Activated B cell treated with CpG ODN at 0.5 μM for 24 hours (primary cell): ENCODE measurements at regions not wholly inside any gene's neighbourhood (a gene's known extent, or its start where the extent isn't known, plus 50 kb on each side); places are given as distances from the start of the nearest gene placed in this dataset.

ENCODE experiments used
- ATAC-seq: fragments of 200-7000 bp; cut with Tn5 transposase; one replicate; pipeline ENCODE4 v1.10.0; 2021; ENCODE audit warnings: low read depth, mild to moderate bottlenecking, moderate library complexity
- CTCF ChIA-PET: fragments of 350-600 bp; sonication (Branson Sonifier 250); formaldehyde crosslinking; loops from one replicate; lab custom pipeline; 2021; ENCODE audit warnings: antibody characterized with exemption; lab: Charles Lee
- POLR2A ChIA-PET: fragments of 350-600 bp; sonication (Branson Sonifier 250); formaldehyde crosslinking; loops from one replicate; lab custom pipeline; 2021; ENCODE audit warnings: antibody characterized with exemption; lab: Charles Lee
- DNase-seq: peaks from one replicate; pipeline ENCODE4 v3.0.0; 2022
- H3K27ac Mint-ChIP-seq: one replicate; pipeline ENCODE4 v1.8.0; 2020; ENCODE audit warnings: mixed read lengths
- H3K27me3 Mint-ChIP-seq: one replicate; pipeline ENCODE4 v1.8.0; 2021; ENCODE audit warnings: mixed read lengths
- H3K36me3 Mint-ChIP-seq: one replicate; pipeline ENCODE4 v1.8.0; 2021; ENCODE audit warnings: low read depth, mixed read lengths
- H3K4me1 Mint-ChIP-seq: one replicate; pipeline ENCODE4 v1.8.0; 2021; ENCODE audit warnings: mixed read lengths
- H3K4me3 Mint-ChIP-seq: one replicate; pipeline ENCODE4 v1.8.0; 2020; ENCODE audit warnings: mild to moderate bottlenecking, mixed read lengths
- H3K9me3 Mint-ChIP-seq: one replicate; pipeline ENCODE4 v1.8.0; 2020; ENCODE audit warnings: mixed read lengths
- intact Hi-C: fragments of 100-400 bp; cut with micrococcal nuclease; formaldehyde crosslinking; loops from one replicate; pipeline ENCODE4 v1.15.1; 2024
- TF ChIP-seq, protein P1 (sequence below): fragments of 200-600 bp; IDR thresholded peaks from one replicate; pipeline ENCODE4 v1.8.0; 2022; ENCODE audit warnings: antibody characterized with exemption, mild to moderate bottlenecking

DNA sequence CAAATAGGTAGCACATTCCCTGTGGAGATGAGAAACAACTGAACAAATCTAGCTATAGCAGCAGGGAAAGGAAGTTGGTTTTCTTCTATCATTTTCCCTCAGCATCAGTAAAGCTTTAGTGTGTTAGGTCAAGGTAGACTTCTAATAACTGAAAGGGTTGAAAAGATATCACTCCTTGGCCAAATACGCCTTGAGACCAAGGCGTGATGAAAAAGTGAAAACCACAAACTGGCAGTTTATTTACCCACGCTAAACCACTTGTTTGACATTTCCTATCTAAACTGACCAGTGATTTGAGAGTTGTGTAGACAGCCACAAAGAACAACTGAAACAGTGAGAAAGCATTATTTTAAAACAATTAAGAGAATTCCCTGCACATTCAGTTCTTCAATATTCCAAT lies 99.6 kb upstream of the SOX5 start:
- ATAC-seq (no peak), DNase-seq (no peak)
- Mint-ChIP-seq H3K36me3 (no peaks in the 10 kb centered on the region), H3K4me1 (peaks cover 4% of the 10 kb centered on the region), H3K9me3 (peaks cover 3% of the 10 kb centered on the region), H3K4me3 (no peak overlapping the region), H3K27ac (no peak overlapping the region), H3K27me3 (no peaks in the 10 kb centered on the region)
- CTCF ChIA-PET = no interaction called here
- intact Hi-C loops = no loop called here
- TF ChIP-seq, protein P1, sequence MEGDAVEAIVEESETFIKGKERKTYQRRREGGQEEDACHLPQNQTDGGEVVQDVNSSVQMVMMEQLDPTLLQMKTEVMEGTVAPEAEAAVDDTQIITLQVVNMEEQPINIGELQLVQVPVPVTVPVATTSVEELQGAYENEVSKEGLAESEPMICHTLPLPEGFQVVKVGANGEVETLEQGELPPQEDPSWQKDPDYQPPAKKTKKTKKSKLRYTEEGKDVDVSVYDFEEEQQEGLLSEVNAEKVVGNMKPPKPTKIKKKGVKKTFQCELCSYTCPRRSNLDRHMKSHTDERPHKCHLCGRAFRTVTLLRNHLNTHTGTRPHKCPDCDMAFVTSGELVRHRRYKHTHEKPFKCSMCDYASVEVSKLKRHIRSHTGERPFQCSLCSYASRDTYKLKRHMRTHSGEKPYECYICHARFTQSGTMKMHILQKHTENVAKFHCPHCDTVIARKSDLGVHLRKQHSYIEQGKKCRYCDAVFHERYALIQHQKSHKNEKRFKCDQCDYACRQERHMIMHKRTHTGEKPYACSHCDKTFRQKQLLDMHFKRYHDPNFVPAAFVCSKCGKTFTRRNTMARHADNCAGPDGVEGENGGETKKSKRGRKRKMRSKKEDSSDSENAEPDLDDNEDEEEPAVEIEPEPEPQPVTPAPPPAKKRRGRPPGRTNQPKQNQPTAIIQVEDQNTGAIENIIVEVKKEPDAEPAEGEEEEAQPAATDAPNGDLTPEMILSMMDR = no peak
- POLR2A ChIA-PET = no interaction called here

DNA sequence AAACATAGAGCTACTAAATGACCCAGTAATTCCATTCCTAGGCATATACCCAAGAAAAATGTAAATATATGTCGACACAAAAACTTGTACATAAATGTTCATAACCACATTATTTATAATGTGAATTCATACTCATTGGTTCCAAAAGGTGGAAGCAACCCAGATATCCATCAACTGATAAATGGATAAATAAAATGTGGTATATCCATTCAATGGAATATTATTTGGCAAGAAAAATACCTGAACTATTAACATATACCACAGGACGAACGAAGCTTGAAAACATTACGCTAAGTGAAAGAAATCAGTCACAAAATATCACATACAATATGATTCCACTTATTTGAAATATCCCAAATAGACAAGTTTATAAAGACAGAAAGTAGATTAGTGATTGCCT lies 99.0 kb upstream of the SOX5 start:
- Mint-ChIP-seq H3K27me3 (no peaks in the 10 kb centered on the region), H3K4me1 (peaks cover 4% of the 10 kb centered on the region), H3K4me3 (no peak overlapping the region), H3K27ac (no peak overlapping the region), H3K36me3 (no peaks in the 10 kb centered on the region), H3K9me3 (peaks cover 3% of the 10 kb centered on the region)
- DNase-seq (no peak), ATAC-seq (no peak)
- TF ChIP-seq, protein P1 = no peak
- CTCF ChIA-PET = no interaction called here
- POLR2A ChIA-PET = no interaction called here
- intact Hi-C loops = no loop called here

DNA sequence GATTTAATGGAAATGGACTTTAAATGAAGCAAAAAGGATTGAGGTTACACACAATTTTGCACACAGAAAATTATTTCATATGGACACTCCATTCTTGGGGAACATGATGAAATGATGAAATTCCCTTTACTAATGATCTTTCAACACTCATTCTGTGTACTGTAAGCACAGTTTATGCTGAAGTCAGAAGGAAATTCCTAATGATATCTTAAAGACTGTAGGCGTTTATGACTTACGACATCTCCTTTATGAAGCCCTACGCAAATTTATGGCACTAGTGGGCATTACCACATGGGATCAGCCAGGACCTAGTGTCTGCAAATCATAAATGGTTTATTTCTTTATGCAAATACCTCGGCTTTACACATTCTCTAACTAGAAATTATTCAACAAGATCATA lies 97.9 kb upstream of the SOX5 start:
- no peaks in the 10 kb centered on the region for H3K27me3 Mint-ChIP-seq
- ChIA-PET POLR2A (no interaction called here), CTCF (no interaction called here)
- no peak for DNase-seq
- TF ChIP-seq, protein P1 = no peak
- peaks cover 4% of the 10 kb centered on the region for H3K4me1 Mint-ChIP-seq
- intact Hi-C loops = no loop called here
- no peak overlapping the region for H3K4me3 Mint-ChIP-seq
- no peak overlapping the region for H3K27ac Mint-ChIP-seq
- no peaks in the 10 kb centered on the region for H3K36me3 Mint-ChIP-seq
- H3K9me3 Mint-ChIP-seq = peaks cover 3% of the 10 kb centered on the region
- ATAC-seq = no peak

DNA sequence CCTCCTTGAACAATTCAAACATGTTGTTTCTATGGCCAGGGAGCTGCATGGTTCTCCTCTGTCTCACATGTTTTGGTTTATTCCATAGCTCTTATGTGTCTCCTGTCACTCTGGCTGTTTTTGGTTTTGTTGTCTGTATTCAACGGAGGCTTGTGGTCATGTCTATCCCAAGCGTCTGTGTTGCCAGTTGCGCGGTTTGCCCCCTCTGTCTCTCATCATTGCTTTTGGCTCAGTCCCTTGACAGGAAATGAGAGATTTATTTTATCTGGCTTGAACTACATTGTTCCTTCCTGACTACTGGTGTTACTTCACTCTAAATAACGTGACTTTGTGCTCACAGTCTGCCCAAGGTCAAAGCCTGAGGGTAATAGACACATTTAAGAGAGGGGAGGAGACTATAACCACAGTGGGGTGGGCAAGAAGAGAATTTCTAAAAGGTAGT lies 96.4 kb upstream of the SOX5 start:
- TF ChIP-seq, protein P1 = no peak
- Mint-ChIP-seq H3K27ac (no peak overlapping the region), H3K4me3 (peak overlapping the region; percentile 1), H3K4me1 (peaks cover 4% of the 10 kb centered on the region), H3K36me3 (no peaks in the 10 kb centered on the region), H3K9me3 (peaks cover 3% of the 10 kb centered on the region), H3K27me3 (no peaks in the 10 kb centered on the region)
- DNase-seq = no peak
- ChIA-PET CTCF (no interaction called here), POLR2A (interaction anchor here (0.7 kb wide), 1 partner anchor 740 kb away, joined by 4 read pairs; no protein-coding TSS in a partner anchor)
- ATAC-seq = no peak
- intact Hi-C loops = no loop called here

DNA sequence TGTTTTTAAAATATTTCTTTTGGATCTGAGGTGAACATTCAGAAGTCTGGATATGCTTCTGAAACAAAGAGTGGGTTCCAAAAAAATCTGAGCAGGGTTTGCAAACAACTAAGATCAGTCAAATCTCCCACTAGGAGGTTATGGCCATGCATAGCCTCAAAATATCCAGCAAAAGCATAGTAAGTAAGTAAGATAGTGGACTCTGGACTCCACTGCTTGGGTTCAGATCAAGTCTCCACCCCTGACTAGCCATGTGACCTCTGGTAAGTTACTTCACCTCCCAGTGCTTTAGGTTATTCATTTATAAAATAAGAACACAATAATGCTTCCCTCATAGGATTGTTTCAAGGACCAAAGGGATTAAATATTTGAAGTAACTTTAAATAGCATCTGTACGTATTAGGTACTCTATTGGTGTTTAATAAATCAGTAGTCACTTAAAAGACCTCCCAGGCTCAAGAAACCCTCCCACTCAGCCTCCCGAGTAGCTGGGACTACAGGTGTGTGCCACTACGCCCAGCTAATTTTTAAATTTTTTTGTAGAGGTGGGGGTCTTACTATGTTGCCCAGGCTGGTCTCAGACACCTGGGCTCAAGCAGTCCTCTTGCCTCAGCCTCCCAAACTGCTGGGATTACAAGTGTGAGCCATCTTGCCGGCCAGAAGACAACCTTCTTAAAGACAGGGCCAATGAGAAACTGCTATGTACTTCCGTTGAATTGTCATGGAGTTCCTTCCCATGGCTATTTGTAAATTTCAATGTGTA lies 95.7 kb upstream of the SOX5 start:
- no peaks in the 10 kb centered on the region for H3K36me3 Mint-ChIP-seq
- H3K27ac Mint-ChIP-seq = no peak overlapping the region
- no peak overlapping the region for H3K4me3 Mint-ChIP-seq
- ATAC-seq (no peak), DNase-seq (no peak)
- ChIA-PET CTCF (no interaction called here), POLR2A (no interaction called here)
- intact Hi-C loops = no loop called here
- H3K27me3 Mint-ChIP-seq = no peaks in the 10 kb centered on the region
- TF ChIP-seq, protein P1 = no peak
- peaks cover 3% of the 10 kb centered on the region for H3K9me3 Mint-ChIP-seq
- peaks cover 4% of the 10 kb centered on the region for H3K4me1 Mint-ChIP-seq
